NCI-H524 treated with DMSO at 0.1 percent for 48 hours (cell line): ENCODE measurements at regions not wholly inside any gene's neighbourhood (a gene's known extent, or its start where the extent isn't known, plus 50 kb on each side); places are given as distances from the start of the nearest gene placed in this dataset.

Source experiments
- DNase-seq: peaks from one replicate; lab custom pipeline; 2025; lab: John Stamatoyannopoulos, UW

DNA sequence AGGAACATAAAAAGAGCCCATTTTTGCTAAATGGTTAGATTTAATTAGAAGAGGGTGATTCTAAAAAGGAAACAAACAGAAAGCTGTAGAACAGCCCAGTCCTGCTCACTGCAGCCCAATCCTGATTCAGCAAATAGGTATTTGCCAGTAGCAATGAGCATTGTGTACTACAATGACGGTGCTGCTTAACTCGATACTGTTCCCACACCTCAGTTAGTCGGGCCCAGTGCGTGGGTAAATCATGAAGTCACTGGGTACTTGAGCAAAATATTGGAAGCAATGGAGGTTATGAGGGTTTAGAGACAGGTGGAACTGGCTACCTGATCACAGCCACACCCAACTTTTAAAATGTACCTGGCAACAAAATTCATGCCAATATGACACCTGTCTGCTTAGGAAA lies 101.5 kb upstream of the ADGRL2 start:
- no peak for DNase-seq

- no peak for DNase-seq
Observed at GRCh38 chr1:81695741-81696140, 105.0 kb upstream of the ADGRL2 start.

- no peak for DNase-seq
Observed at GRCh38 chr1:81693316-81693715, 107.4 kb upstream of the ADGRL2 start.

DNA sequence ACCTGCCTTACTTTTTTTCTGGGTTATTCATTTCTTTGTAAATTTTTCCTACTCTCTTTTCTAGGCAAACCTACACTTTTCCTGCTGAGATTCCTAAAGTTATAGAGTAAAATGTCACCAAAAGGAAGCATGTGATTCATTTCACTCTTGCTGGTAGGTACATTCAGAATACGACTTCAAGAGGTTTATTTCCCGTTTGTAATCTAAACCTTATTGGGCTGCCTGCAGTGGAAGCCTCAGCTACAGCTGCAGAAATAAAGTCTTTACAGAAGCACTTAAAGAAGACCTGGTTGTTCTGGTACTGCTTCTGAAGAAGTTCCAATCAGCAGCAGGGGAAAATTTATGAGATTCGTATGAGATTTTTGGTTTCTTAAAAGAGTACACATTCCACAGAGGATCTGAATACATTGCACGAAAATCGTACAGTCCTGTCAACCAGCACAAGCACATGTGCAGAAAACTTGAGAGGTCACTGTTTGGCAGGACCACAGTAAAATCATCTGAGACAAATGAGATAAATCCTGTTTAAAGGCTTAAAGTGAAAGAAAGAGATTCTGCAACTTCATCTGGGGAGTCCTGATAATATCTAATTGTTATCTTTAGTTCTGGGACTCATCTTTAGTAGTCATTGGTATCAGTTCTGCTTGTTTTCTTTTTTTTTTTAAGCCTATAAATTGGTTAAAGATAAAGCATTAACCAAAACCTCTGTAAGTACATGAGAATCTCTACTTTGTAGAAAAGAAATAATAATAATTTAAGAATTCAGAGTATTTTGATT lies 109.9 kb upstream of the ADGRL2 start:
- DNase-seq = no peak

GRCh38 chr1:81689531-81689941 lies 111.2 kb upstream of the ADGRL2 start:
- DNase-seq = no peak

DNA sequence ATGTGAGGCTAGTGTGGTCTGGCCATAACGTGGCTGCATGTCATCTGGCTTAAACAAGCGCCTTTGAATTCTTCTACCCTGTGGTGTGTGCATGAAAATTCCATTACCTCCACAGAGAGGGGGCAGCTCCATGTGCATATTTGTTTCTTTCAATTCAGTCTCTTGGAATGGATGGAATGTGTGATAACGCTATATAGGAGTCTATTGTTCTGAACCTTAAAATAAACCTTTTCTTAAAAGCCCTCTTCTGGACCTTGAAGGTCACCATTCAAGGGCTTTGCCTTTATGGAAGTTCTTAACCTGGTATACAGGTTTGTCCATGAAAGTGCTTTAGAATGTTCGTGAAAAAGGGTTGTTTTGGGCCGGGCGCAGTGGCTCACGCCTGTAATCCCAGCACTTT lies 118.2 kb upstream of the ADGRL2 start:
- no peak for DNase-seq

DNA sequence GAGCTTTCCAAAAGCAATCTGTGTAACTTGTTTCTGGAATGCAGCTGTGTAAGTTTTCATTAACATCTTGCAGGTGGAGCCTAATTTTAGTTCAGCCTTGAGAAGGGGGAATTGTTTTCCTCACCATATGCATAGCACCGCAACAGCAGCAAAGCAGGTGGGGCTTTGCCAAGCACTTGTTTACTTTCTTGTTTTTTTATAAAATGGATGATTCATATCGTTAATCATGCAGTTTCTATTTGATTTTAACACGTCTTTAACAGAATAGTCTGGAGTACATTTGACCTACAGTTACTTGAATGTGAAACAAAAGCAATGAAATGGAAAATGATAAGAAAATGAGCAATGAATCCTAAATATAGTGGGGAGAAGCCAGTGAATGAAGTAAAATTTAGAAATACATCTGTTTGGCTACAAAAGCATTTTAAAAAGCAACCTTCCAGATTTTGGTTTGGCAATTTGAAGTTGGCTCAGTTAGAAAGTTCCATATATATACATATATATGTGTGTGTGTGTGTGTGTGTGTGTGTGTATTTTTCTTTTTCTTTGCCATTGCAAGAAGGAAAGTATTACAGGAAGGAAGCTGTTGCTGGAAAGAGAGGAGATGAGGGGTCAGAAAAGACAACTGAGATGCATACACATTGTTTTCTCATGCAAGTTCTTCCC lies 119.0 kb upstream of the ADGRL2 start:
- no peak for DNase-seq

GRCh38 chr1:81681114-81681513 lies 119.6 kb upstream of the ADGRL2 start:
- no peak for DNase-seq

GRCh38 chr1:81679942-81680341 lies 120.8 kb upstream of the ADGRL2 start:
- no peak for DNase-seq

- DNase-seq = no peak
Observed at GRCh38 chr1:81678779-81679178, 122.0 kb upstream of the ADGRL2 start.

DNA sequence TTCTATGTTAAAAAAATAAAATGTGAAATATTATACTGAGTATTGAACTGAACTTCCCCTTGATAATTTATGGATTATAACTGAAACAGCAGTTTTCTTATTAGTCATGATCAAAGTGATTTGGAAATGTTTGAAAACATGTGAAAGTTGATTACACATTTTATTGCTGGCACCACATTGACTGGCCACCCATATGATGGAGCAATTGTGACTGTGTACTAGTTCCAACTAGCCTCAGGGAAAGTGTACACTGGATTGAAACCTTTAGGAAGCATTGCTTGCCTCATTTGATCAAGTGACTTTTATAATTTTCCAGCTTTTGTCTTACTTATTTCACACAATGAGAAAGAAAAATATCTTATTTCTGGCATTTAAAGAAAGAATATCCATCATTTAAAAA lies 128.0 kb upstream of the ADGRL2 start:
- DNase-seq = no peak

- DNase-seq = no peak
Observed at GRCh38 chr1:81671038-81671437, 129.7 kb upstream of the ADGRL2 start.

GRCh38 chr1:81670286-81670685 lies 130.4 kb upstream of the ADGRL2 start:
- no peak for DNase-seq

DNA sequence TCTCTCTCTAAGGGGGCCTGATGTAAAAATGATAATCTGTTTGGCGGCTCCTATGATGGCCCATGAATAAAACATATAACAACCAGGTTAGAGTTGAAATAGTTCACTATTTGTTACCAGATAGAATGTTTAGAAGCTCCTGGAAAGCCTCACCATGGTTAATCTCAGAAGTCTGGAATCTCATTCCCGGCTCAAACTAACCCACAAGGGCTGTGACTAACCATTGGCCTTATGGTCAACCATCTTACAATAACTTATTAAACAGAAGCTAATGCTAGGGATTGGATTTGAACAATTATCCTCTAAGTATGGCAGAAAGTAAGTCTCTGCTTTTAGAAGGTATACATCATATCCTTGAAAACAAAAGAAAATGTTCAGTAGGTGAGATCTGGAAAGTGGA lies 134.1 kb upstream of the ADGRL2 start:
- DNase-seq = no peak

- DNase-seq = no peak
Observed at GRCh38 chr1:81664341-81664740, 136.4 kb upstream of the ADGRL2 start.

DNA sequence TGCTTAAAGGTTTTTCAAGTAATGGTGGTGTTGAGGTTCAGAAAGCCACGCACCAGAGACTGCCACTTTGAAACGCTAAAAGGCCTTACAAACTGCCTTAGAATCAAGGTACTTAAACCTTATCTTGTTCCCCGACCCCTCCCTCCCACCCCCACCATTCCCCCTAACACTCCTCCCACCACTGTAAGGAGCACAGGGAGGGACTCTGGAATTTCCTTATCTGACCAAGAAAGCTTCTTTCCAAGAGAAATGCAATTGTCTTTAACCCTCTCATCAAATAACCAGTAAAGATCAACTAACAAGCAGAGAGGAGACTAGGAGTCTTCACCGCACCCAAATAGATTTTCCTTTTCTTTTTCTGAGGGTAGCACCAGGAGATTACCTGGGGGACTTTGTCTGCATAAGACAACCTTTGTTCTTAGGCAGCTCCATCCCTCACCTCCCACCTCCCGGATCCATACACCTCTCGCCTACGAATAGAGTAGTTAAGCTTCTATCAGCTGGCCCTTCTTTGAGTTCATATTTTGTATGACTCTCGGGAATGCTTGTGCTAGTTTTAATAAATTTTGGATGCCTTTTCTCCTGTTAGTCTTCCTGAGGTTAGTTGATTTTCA lies 137.7 kb upstream of the ADGRL2 start:
- no peak for DNase-seq

- DNase-seq = no peak
Observed at GRCh38 chr1:81660286-81660685, 140.4 kb upstream of the ADGRL2 start.

DNA sequence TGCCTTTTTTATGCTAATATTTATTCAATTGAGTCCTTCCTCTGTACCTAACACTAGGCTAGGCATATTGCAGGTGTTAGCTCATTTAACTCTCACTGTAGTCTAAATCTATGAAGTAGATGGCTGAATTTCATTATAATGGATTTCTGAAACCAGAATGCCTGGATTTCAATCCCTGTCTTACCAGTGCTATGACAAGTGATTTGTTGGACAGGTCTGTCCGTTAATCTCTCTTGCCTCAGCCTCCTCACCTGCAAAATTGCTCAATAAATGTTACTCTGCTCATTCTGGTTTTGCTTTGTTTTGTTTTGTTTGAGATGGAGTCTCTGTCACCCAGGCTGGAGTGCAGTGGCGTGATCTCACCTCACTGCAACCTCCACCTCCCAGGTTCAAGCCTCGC lies 146.1 kb upstream of the ADGRL2 start:
- no peak for DNase-seq

- DNase-seq = no peak
Observed at GRCh38 chr1:81654147-81654546, 146.6 kb upstream of the ADGRL2 start.

GRCh38 chr1:81650776-81651175 lies 150.0 kb upstream of the ADGRL2 start:
- DNase-seq = no peak

DNA sequence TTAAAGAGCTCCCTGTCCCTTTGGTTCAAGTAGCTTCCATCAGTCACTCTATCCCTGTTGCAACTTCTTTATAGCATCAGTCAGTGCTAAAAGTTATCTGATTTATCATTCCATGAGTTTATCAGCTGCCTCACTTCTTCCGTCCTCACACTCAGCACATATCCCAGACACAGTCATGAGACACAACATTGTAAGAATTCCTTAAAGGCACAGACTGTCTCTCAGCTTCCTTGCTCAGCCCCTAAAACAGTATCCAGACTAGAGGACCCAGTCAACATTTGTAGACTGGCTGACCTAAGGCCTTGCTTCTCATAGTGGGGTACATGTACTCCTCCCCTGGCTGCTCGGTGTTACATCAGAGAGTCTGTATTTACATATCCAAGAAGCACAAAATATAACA lies 164.9 kb upstream of the ADGRL2 start:
- no peak for DNase-seq

GRCh38 chr1:81634294-81634693 lies 166.4 kb upstream of the ADGRL2 start:
- DNase-seq = no peak

DNA sequence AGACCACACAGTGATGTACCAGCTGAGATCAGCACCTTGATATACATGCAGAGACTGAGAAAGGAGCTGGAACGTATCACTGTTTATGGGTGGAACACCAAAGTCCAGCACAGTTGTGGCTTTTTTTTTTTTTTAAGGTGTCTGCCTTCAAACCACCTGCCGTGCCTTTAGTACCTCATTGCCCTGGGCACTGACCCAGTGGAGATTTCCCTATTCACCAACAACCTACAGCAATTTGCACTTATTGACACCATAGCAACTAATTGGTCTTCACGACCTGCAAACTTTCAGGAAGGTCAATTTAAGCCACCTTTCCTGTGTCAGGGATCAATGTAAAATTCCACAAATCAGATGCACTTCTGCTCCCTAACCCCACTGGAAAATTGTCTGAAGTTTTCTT lies 181.6 kb upstream of the ADGRL2 start:
- DNase-seq = no peak
